Hypothalamus (tissue), 51 donors: ENCODE measurements at regions not wholly inside any gene's neighbourhood (a gene's known extent, or its start where the extent isn't known, plus 50 kb on each side); places are given as distances from the start of the nearest gene placed in this dataset.
A peak's percentile ranks its signal among the peaks of the same experiment; 100 is the strongest.

Experiments used
- DNase-seq, 51 donors: peaks; one replicate each; lab custom pipeline; 2025; lab: John Stamatoyannopoulos, UW

- DNase-seq: no peak
These were observed 398.3 kb upstream of the POU3F1 start for GRCh38 chr1:38444770-38445442.

- DNase-seq: no peak
These were observed 397.7 kb upstream of the POU3F1 start for GRCh38 chr1:38444311-38444710.

DNA sequence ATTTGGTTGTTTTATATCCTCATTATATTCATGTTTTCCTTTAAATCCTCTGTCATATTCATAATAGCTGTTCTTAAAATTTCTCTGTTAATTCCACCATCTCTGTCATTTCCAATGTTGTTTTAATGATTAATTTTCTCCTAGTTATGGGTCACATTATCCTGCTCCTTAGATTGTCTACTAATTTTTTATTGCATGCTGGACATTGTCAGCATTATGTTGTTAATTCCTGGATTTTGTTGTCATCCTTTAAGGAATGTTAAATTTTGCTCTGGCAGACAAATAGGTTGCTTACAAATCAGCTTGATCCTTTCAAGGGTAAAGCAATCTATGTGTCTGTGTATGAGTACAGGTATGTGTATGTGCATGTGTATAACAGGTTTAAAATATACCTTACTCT lies 393.8 kb upstream of the POU3F1 start:
- DNase-seq: no peak

DNA sequence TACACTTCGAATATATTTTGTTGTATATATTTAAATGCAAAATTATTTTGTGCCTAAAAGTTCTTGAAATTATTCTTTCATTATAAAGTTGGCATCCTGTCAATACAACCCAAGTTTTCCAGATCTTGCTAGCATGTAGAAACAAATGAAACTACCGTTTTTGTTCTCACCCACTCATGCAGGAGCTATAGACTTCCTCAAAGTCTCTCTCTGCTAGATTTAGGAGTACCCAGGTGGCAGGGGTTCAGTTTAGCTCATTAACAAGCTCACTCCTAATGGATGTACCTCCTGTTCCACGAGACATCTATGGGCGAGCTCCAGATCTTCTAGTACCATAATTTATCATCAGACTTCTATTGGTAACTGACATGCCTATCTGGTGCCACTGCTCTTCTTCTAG lies 390.2 kb upstream of the POU3F1 start:
- no peak for DNase-seq

GRCh38 chr1:38436006-38436405 lies 389.4 kb upstream of the POU3F1 start:
- no peak for DNase-seq

GRCh38 chr1:38433084-38433722 lies 386.6 kb upstream of the POU3F1 start:
- DNase-seq: peak in 18 of 51 donors; percentile 4 to 63 (median 29)

DNA sequence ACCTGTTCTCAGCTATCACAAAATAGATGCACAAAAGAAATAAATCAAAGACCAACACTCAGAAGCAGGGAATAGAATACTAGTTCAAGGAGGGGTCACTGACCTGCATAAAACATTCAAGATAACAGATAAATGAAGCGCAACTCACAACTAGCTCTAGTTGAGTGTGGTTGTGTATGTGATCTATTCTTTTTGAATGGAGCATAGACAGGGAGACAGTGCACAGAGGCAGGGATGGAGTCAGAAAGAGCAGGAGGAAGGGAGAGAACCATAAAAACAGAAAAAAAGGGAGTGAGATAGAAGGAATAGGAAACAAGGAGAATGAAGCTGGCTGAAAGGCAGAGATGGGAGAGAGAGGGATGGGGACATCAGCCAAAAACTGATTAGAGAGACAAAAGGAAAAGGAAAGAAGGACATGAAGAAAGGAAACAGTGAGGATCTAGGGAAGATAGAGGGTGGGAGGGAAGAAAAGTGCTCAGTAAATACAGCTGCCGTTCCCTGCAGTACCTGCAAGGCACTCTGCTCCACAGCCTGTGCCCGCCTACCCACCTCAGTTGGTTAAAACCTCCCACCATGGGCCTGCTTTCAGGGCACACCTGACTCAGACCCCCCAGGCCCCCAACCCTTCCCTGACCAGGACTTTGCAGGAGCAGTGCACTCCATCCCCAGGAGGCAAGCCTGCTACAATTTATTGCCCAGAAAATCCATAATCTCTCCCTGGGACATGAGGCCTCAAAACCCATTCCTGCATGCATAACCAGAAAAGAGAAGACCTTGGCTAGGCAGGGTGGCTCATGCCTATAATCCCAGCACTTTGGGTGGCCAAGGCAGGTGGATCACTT lies 385.2 kb upstream of the POU3F1 start:
- DNase-seq: no peak

GRCh38 chr1:38430949-38431348 lies 384.4 kb upstream of the POU3F1 start:
- DNase-seq: no peak

- DNase-seq: no peak
These were observed 378.1 kb upstream of the POU3F1 start for GRCh38 chr1:38424677-38425076.

- no peak for DNase-seq
These were observed 374.1 kb upstream of the POU3F1 start for GRCh38 chr1:38420666-38421065.

- peak in 14 of 51 donors; percentile 3 to 53 (median 11) for DNase-seq
These were observed 371.8 kb upstream of the POU3F1 start for GRCh38 chr1:38418195-38419030.

- DNase-seq: no peak
These were observed 357.1 kb upstream of the POU3F1 start for GRCh38 chr1:38403667-38404066.

DNA sequence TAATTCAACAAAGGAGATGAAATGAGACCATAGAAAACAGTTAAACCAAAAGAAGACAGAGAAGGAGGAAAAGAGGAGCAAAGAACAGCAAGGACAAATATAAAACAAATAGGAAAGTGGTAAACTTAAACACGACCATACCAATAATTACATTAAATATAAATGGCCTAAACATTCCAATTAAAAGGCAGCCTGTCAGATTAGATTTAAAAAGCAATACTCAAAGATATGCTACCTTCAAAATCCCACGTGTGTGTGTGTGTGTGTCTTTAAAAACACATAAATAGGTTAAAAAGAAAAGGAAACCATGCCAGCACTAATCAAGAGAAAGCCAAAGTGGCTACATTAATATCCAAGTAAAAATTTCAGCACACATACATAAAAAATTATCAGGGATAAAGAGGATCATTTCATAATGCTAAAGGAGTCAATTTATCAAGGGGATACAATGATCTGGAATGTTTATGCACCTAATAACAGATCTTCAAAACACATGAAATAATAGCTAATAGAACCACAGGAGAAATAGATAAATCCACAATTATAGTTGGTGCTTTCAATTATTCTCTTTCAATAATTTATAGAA lies 355.7 kb upstream of the POU3F1 start:
- DNase-seq: no peak

- DNase-seq: no peak
These were observed 350.0 kb upstream of the POU3F1 start for GRCh38 chr1:38396606-38397005.

DNA sequence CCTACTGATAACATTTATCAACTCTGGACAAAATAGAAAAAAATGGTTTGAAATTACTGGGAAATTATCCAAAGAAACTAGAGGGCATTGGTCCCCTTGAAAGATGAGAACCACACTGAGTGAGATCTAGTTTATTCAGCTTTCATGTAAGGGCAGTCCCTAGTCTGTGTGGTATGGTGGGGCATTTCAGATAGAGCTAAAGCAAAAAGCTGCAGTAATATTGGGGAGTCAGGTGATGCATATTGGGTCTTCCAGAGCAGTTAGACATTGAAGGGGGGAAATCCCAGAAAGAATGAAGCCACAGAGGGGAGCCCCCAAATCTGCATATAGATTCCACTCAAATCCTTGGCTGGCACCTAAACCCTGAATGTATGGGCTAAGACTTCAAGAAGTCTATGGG lies 347.7 kb upstream of the POU3F1 start:
- DNase-seq: no peak

DNA sequence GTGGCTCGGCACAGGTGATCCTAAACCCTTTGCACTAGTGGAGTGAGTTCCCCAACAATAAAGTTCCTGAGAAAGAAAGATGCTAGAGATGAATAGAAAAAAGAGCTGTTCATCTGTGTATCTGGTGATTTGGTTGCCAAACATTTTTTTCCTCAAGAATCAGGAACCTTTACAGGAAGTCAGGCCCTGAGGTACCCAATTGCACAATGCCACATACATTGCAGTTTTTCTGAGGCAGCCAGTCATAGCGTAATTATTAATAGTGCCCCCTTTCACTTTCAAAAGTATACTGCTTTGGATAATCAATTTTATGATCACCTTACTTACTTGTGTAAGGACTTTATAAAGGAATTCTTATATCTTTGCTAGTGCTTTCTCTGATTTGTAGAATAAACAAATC lies 346.3 kb upstream of the POU3F1 start:
- no peak for DNase-seq

GRCh38 chr1:38381256-38381655 lies 334.7 kb upstream of the POU3F1 start:
- no peak for DNase-seq

DNA sequence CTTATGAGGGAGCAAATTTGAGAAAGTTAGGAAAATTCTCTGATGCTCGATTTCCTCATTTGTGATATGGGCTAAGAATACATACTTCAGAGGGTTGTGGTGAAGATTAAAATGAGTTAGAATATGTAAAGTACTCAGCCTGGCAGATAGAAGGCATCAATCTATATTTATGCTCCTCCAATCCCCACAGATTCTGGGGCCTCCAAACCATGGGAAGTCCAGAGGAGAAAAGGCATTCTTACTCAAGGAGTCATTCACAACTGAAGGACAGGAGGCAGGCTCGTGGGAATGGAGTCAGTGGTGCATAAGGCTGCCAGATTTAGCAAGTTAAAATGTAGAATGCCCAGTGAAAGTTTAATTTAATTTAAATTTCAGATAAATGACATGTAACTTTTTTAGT lies 330.0 kb upstream of the POU3F1 start:
- DNase-seq: no peak

GRCh38 chr1:38375035-38375434 lies 328.4 kb upstream of the POU3F1 start:
- no peak for DNase-seq

GRCh38 chr1:38371505-38371844 lies 324.9 kb upstream of the POU3F1 start:
- DNase-seq: no peak
